HG02763 (cell line): ENCODE measurements at regions not wholly inside any gene's neighbourhood (a gene's known extent, or its start where the extent isn't known, plus 50 kb on each side); places are given as distances from the start of the nearest gene placed in this dataset.

Source experiments
- ATAC-seq: cut with Tn5 transposase; IDR thresholded peaks from one replicate; pipeline ENCODE4 v1.9.1; 2021; ENCODE audit warnings: mild to moderate bottlenecking, moderate library complexity; ENCODE audit not compliant: unreplicated experiment

DNA sequence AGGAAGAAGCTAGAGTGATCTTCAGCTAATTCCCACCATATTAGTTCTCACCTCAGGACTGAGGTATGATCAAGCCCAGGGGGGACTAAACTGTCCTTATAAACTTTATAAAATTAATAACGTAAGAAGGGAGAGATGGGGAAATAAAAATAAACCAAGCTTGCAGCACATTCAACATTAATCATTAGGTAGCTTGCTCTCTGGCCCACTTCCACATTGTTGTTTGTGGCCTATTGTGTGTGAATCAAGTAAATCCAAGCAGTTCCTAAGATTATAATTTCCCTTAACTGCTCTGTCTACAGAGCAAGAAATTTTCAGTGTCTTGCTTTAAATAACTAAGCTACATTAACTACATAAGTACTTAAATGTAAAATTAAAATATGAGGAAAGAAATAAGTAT, 131.3 kb upstream of the ABCA1 start:
- ATAC-seq, result no peak

DNA sequence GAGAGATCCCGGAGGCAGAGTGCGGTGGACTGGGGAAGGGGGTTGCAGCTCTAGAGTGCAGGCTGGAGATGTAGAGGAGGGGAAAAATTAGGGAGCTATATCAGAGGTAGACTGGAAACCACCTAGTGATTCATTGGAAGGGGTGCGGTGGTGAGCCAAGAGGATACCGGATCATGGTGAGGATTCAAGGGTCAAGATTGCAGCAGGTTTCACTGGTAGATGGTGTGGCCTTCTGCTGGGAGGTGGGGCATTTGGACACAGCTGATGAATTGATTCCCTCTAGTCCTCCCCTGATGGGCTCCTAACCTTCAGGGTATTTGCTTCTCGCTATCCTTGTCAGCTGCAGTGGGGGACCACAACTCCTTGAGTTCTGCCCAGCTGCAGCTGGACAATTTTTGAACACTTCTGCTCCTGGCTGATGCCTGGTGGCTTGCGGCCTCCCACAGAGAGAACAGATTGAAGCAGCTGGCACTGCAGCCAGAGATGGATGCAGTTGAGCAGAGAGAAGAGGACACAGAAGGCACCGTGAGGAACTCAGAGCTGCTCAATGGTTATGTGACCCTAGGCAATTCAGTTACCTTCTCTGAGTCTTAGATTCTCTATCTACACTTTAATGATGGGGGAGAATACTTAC, 134.4 kb upstream of the ABCA1 start:
- ATAC-seq, result no peak

DNA sequence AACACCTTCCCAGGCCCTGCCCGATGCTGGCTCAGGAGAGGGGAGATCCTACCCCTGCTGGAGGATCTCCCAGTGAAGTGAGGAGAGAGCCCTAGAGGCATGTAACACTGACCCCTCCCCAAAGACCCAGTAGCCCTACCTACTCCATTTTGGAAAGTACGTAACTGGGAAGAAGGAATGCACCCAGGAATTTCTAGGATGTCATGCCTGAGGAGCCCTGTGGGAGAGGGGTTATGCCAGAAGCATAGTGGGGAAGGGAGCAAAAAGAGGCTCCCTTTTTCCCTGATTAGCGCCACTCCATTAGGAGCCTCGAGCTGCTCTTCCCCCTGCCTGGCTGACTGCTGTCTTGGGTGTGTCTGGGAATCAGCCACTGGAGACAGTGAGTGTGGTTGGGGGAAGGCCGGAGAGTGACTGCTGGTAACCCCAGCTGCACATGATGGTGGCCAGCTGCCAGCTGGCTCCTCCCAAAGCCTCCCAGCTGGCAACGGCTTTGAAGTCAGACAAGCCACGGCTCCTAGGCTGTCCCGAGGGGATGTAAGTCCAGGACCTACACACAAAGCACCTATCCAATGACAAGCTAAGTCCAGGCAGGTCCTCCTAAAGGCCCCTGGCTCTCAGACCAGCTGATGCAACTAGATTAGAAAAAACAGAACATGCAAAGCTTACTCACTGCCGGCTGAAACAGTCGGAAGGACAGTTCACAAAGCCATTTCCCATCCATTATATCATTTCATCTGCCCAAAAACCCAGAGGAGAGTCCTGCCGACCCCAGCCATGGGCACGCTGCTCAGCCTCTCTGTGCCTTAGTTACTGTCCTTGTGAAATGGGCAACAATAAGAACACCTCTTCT, 136.5 kb upstream of the ABCA1 start:
- no peak for ATAC-seq

DNA sequence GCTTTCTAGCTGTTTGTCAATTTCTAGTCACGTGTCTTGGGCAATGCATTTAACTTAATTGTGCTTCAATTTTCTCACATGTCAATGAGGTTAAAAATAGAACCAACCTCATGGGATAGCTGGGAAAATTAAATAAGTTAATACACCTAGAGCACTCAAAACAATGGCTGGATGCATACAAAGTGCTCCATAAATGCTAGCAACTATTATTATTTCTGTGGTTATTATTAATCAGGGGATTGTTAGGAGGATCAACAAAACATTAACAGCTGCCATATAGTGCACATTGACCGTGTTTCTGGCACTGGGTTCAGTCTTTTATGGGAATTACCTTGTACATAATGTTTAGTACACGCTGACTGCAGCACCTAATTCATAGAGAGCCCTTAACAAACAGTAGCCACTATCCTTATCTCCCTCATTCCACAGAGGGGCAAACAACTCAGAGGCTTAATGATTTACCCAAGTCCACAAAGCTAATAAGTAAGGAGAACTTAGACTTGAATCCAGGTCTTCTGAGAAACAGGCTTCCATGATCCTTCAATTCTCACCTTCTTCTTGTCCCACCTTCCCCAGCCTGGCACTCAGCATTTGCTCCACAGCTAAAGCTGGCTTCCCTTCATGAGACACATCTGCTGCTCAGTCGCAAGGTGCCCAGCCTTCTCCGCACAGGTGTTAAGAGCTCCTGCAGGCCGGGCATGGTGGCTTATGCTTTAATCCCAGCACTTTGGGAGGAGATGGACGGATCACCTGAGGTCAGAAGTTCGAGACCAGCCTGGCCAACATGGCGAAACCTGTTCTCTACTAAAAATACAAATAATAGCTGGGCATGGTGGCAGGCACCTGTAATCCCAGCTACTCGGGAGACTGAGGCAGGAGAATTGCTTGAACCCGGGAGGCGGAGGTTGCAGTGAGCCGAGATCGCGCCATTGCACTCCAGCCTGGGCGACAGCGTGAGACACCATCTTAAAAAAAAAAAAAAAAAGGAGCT, 137.4 kb upstream of the ABCA1 start:
- no peak for ATAC-seq

DNA sequence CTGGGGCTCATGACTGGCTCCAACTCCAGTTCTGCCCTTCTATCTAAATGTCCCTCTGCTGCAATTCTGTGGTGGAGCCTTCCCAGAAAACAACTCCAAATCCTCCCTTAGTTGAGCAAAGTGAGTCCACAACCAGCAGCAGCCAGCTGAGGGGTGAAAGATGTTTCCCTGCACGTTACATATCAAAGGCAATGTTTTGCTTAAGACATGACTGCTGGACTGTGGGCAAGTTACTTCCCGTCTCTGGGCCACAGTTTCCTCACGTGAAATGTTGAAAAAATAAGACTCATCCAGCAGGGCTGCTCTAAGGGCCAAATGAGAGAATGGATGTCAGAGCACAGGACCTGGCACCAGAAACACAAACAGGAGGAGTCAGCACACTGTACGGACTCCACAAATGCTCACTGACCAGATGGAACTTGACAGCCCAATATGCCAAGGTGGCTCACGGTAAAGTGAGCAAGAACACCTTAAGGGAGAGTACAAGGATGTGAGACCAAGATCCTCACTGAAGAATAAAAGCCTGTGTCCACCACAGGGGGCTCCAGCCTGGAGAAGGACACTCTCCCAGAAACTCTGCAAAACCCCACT, 138.4 kb upstream of the ABCA1 start:
- no peak for ATAC-seq

DNA sequence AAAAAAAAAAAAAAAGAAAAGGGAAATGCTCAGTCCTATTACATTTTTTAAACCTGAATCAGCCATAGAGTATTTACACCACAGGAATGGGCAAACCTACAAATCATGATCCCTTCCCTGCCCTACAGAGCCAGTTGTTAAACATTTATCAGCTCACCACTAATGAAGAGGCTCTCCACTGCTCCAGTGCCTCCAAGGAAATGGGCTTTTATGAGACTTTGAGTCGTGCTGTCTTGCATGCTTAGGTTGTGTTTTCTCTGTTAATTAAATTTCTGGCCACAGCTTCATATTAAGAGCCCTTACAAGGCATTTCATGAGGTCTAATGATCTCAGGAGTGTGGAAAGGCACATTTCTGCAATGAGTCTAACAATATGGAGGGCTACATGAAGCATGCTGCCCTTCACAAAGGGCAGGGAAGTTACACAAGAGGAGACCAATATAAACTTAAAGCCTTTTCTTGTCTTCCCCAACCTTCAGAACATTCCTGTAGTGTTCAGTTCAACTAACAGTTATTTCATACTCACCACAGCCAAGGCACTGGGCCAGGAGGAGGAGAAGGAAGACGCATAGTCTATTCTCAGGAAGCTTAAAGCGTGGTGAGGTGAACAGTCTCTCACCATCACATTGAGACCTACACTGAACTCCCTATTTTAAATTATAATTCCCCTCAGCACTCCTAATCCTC, 140.1 kb upstream of the ABCA1 start:
- ATAC-seq, result no peak

DNA sequence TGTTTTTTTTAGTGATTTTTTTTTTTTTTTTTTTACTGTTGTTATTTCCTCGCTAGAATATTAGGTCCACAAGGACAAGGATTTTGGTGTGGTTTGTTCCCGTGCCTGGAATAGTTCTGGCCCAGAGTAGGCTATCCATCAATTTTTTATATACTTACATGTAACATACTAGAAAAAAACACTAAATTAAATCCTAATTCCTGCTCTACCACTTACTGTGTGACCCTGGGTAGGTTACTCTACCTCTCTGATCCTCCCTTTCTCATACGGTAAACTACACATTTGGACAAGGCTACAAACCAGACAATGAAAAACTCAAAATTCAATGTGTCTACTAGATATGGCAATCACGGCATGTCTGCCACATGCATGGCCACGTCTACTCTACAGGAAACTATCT, 141.3 kb upstream of the ABCA1 start:
- no peak for ATAC-seq

DNA sequence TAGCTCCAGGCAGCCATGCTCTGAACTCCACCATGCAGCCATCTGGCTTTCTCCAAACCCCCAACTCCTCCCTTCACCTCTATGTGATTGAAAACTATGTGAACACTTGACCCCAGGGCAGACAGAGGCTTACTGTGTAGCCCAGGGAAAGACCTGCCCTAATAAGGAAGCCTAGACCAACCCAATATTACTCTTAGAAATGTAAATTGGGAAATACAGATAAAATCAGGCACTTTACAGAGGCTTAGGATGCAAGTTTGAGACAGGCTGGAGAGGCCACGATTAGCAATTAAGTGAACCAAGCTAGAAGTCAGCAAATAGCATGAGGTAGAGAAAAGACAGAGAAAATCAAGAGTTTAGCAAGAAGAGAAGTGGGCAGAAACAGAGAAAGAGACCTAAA, 141.7 kb upstream of the ABCA1 start:
- no peak for ATAC-seq

DNA sequence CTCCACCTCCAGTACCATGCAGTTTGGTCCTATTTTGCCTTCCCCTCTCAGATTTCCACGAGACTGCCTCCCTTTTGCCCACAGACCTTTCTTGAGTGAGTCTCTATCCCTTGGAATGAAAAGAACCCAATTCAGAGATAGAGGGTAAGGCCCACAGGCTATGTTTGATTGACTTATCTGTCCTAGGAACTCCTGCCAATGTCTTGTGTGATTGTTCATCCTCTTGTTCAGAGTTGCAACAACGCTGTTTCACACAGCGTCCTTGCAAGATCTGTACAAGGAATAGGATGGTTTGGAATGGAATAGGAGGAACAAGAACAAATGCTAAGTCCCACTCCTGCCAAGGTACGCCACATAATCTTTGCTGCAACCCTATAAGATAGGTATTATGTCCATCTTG, 142.2 kb upstream of the ABCA1 start:
- ATAC-seq, result no peak

DNA sequence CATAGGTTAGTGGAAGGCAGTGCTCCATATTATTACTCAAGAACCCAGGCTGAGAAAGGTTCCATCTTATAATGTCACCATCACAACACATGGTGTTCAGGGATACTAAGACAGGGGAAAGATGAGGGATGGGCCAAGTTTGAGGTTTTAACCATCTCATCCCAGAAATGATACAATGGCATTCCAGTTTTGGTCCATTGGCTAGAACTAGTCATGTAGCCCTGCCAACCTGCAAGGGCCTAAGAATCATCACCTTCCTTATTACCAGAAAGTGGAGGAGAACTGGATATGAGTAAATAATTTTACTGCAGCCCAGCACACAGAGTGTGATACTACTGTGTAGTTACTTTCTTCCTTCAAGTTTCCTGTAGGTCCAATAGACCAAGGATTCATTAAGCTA, 144.5 kb upstream of the ABCA1 start:
- no peak for ATAC-seq

DNA sequence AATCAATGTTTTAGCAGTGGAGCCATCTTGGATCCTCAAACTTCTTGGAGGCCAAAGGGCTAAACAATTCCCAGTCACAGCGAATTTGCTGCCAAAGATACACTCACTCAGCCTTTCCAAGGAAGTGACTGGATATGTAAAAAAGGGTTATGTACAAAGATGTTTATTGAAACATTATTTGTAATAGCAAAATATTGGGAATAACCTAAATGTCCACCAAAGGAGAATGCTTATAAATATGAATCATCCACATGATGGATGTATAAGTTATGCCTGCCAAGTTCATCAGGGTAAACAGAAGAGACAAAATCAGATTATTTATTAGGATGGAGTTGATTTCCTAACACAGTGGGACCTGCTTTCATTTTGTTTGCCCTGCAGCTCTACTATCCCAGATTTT, 145.2 kb upstream of the ABCA1 start:
- no peak for ATAC-seq

DNA sequence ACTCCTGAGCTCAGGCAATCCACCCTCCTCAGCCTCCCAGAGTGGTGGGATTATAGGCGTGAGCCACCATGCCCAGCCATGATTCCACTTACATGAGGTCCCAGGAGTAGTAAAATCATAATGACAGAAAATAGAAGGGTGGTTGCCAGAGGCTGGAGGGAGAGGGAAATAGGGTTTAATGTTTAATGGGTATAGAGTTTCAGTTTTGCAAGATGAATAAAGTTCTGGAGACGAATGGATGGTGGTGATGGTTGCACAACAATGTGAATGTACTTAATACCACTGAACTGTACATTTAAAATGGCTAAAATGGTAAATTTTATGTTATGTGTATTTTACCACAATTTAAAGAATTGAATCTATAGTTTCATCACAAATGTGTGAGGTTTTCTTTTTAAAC, 146.5 kb upstream of the ABCA1 start:
- ATAC-seq, result no peak

DNA sequence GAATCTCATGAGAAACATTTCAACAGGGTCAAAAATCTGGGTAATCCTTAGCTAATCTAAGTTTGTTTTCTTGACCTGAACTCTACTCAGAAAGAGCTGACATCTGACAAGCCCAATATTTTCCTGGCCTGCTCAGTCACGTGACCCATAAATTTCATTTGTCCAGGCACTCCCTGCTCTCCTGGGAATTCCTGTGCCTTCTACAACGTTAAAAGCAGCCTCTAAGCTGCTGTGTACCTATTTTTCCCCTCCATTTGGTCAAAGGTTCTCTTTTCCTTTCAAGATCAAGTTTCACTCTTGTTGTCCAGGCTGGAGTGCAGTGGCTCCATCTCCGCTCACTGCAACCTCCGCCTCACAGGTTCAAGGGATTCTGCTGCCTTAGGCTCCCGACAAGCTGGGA, 148.8 kb upstream of the ABCA1 start:
- ATAC-seq, result no peak

DNA sequence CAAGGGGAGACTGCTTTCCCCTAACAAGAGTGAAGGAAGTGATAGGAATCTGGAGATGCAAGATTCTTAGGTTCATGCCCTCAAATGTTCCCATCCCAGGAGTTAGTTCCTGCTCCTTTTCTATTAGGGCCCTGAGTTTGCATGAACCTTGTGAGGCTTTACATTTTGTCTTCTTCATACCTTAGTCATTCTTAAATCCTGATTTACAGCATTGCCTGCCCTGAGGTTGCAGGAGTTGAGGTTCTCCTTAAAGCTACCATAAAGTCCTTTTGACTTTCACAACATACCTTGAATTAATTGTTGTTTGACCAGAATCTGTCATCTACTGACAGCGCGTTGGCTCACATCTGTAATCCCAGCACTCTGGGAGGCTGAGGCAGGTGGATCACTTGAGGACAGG, 151.5 kb upstream of the ABCA1 start:
- no peak for ATAC-seq

DNA sequence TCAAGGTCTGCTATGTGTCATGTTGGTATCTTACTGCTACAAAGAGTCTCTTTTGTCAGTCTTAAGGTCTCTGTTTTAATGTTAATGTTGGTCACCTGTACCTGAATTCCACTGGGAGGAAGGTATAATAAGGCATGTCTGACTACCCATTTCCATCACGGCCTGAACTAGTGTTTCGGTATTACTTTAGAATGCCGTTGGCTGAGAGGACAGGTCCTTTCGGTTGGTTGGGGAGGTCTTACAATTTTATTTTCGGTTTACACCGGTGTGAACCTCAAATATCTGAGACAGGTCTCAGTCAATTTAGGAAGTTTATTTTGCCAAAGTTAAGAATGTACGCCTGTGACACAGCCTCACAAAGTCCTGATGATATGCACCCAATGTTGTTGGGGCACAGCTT, 154.9 kb upstream of the ABCA1 start:
- ATAC-seq, result no peak

DNA sequence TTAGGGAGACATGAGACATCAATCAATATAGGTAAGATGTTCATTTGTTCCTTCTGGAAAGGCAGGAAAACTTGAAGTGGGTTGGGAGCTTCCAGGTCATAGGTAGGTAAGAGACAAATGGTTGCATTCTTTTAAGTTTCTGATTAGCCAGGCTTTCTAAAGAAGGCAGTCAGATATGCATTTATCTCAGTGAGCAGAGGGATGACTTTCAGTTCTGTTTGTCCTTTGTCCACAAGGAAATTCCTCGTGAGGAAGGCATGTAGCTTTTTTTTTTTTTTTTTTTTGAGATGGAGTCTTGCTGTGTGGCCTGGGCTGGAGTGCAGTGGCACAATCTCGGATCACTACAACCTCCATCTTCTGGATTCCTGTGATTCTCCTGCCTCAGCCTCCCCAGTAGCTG, 155.3 kb upstream of the ABCA1 start:
- ATAC-seq, result no peak

DNA sequence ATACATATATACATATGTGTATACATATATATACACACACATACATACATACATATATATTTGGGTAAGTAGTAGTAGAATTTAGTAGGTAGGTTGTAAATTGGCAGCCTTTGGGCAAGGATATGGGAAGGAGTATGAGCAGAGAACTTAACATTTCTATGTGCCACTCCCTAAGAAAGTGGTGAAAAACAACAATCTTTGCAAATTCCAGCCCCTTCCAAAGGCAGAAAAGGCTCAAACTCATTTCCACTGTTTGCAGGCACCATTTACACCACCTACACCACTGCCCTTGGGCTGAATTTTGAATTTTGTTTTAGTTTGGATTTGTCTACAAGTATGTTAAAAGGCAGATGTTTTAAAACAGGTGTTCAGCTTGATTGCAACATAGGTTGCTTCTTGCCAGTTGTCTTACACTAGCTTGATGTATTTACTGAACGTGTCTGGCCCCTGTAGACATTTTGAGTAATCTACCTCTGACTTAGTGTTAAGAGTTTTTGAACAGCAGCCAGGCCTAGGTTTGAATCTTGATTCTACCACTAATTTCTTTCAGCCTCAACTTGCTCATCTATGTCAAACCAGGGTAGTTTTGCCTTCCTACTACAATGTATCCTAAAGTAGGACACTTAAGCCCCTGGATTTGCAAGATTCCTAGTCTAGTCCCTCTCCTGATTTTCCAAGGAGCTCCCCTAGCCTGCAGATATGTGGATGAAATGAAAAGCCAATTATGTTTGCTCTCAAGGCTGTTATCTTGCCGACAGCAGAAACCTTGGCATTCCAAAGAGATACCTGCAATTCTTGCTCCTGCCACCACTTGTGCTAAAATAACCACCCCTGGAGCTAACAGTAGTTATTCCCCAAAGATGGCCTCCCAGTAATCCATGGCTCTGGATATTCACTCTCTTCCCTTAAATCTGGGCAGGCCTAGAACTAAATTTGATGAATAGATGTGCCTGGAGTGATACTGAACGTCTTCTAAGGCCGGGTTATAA, 156.2 kb upstream of the SLC44A1 start:
- no peak for ATAC-seq

DNA sequence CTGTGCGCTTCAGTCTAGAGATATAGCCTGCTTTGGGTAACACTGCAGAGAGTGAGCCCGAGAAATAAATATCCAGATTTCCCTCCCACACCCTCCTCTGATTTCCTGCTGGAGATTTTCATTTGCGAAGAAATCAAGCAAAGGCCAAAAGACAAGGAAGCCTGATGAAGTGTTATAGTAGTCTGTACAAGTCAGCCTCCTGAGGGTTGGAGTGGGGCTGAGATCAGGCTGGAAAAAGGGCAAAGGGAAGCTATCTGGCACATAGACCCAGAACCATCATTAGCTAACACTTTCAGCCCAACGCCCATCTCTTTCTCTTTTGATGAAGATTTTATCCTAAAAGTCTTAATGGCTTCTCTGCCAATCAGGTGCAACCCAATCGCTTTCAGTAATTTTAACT, 154.6 kb upstream of the SLC44A1 start:
- ATAC-seq, result no peak

DNA sequence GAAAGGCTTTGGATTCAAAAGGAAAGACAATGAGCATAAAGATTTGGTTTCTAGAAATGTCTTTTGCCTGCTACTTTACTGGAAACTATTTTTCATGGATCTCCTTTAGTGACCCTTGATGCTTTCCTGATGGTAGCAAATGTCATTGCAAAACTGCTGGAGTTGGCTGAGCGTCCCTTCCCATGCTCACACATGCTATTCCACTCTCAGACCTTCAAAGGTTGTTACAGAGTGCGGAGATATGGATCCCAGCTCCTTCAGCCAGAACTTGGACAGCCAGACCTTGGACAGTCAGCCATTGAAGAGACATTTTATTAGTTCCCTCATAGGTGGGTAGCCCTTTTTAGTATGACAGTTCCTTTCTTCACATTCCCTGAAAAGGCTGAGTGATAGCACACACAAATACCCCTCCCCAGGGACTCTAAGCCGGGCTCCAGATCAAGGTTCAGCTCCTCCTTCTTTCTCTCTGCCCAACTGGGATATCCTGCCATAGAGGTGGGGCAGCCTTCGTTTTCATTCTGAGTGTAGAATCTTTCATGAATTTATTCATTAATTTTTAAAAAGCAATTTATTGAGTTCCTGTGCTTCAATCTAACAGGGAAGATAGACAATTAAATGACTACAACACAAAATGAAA, 153.3 kb upstream of the SLC44A1 start:
- ATAC-seq, result no peak
